ENCODE measurements at regions not wholly inside any gene's neighbourhood (a gene's known extent, or its start where the extent isn't known, plus 50 kb on each side); places are given as distances from the start of the nearest gene placed in this dataset.

GRCh38 chr3:96538186-96538585 is 276.2 kb upstream of the EPHA6 start:
- Histone ChIP-seq H3K27ac (ENCODE audit: low read depth in 1 of 2, low read length in 2 of 2) (no peak overlapping the region), H3K36me3 (ENCODE audit: control insufficient read depth in 4 of 4, insufficient read depth in 3 of 4, low read depth in 1 of 4, low read length in 3 of 4) (no peaks in the 10 kb centered on the region), H3K9ac (ENCODE audit: low read depth in 1 of 2, low read length in 2 of 2) (no peak overlapping the region), H3K4me1 (ENCODE audit: control insufficient read depth in 4 of 4, insufficient read depth in 4 of 4, low read length in 3 of 4) (no peaks in the 10 kb centered on the region), H3K9me3 (ENCODE audit: control insufficient read depth in 4 of 4, low read length in 3 of 4) (no peaks in the 10 kb centered on the region), H3K27me3 (ENCODE audit: control insufficient read depth in 4 of 4, insufficient read depth in 4 of 4, low read length in 3 of 4) (no peaks in the 10 kb centered on the region), H3K4me3 (ENCODE audit: low read depth in 1 of 3, low read length in 3 of 3) (no peak overlapping the region)
- DNase-seq (ENCODE audit: low spot score) = no peak
- 47% methylated on average over 1 of the region's 1 CpG for WGBS
- TF ChIP-seq, protein P1, sequence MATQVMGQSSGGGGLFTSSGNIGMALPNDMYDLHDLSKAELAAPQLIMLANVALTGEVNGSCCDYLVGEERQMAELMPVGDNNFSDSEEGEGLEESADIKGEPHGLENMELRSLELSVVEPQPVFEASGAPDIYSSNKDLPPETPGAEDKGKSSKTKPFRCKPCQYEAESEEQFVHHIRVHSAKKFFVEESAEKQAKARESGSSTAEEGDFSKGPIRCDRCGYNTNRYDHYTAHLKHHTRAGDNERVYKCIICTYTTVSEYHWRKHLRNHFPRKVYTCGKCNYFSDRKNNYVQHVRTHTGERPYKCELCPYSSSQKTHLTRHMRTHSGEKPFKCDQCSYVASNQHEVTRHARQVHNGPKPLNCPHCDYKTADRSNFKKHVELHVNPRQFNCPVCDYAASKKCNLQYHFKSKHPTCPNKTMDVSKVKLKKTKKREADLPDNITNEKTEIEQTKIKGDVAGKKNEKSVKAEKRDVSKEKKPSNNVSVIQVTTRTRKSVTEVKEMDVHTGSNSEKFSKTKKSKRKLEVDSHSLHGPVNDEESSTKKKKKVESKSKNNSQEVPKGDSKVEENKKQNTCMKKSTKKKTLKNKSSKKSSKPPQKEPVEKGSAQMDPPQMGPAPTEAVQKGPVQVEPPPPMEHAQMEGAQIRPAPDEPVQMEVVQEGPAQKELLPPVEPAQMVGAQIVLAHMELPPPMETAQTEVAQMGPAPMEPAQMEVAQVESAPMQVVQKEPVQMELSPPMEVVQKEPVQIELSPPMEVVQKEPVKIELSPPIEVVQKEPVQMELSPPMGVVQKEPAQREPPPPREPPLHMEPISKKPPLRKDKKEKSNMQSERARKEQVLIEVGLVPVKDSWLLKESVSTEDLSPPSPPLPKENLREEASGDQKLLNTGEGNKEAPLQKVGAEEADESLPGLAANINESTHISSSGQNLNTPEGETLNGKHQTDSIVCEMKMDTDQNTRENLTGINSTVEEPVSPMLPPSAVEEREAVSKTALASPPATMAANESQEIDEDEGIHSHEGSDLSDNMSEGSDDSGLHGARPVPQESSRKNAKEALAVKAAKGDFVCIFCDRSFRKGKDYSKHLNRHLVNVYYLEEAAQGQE (IDR thresholded peaks at IDR 0.05) = no peak
- TF ChIP-seq, protein P2, sequence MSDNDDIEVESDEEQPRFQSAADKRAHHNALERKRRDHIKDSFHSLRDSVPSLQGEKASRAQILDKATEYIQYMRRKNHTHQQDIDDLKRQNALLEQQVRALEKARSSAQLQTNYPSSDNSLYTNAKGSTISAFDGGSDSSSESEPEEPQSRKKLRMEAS (IDR thresholded peaks at IDR 0.05) = no peak
- TF ChIP-seq FOXA1 (IDR thresholded peaks at IDR 0.05) (no peak), RAD21 (IDR thresholded peaks at IDR 0.05) (no peak), NR2F2 (IDR thresholded peaks at IDR 0.05) (no peak), YY1 (IDR thresholded peaks at IDR 0.05) (no peak)

DNA sequence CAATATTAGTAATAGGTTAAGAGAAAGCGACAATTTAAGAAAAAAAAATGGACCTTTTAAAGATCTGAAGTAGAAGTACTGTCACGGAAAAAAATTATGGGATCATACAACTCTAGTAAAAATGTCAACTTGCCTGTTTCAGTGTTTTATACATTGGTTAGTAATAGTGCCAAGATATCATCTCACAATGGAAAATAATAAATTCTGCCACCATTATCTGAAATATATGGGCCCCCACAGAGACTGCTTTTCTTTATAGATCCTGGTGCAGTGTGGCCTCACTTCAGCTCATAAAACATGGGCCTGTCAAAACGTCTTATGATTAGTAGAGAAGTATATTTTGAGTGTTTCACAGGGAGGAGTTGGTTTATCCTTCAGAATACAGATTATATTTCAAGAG is 266.3 kb upstream of the EPHA6 start:
- TF ChIP-seq RAD21 (IDR thresholded peaks at IDR 0.05) = no peak
- no peak for TF ChIP-seq FOXA2 (IDR thresholded peaks at IDR 0.05)
- TF ChIP-seq HNF4A (conservative IDR thresholded peaks at IDR 0.05) = no peak
- no peak for TF ChIP-seq SP1 (IDR thresholded peaks at IDR 0.05)
- TF ChIP-seq, protein P3, sequence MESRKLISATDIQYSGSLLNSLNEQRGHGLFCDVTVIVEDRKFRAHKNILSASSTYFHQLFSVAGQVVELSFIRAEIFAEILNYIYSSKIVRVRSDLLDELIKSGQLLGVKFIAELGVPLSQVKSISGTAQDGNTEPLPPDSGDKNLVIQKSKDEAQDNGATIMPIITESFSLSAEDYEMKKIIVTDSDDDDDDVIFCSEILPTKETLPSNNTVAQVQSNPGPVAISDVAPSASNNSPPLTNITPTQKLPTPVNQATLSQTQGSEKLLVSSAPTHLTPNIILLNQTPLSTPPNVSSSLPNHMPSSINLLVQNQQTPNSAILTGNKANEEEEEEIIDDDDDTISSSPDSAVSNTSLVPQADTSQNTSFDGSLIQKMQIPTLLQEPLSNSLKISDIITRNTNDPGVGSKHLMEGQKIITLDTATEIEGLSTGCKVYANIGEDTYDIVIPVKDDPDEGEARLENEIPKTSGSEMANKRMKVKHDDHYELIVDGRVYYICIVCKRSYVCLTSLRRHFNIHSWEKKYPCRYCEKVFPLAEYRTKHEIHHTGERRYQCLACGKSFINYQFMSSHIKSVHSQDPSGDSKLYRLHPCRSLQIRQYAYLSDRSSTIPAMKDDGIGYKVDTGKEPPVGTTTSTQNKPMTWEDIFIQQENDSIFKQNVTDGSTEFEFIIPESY (IDR thresholded peaks at IDR 0.05) = no peak
- no peak for TF ChIP-seq CTCF (IDR thresholded peaks at IDR 0.05; ENCODE audit: low read depth, low read length, missing input control)
- TF ChIP-seq TAF1 (conservative IDR thresholded peaks at IDR 0.05) = no peak
- no peak for TF ChIP-seq HNF4G (IDR thresholded peaks at IDR 0.05)
- no peak for TF ChIP-seq FOXA1 (IDR thresholded peaks at IDR 0.05)
- no peak for TF ChIP-seq YY1 (IDR thresholded peaks at IDR 0.05)
- no peak for TF ChIP-seq NR2F2 (IDR thresholded peaks at IDR 0.05)
- TF ChIP-seq EGR1 (IDR thresholded peaks at IDR 0.05; ENCODE audit: low read depth in 2 of 2) = no peak
- Histone ChIP-seq H3K9ac (ENCODE audit: low read depth in 1 of 2, low read length in 2 of 2) (no peak overlapping the region), H3K27ac (ENCODE audit: low read depth in 1 of 2, low read length in 2 of 2) (no peak overlapping the region), H3K36me3 (ENCODE audit: control insufficient read depth in 4 of 4, insufficient read depth in 3 of 4, low read depth in 1 of 4, low read length in 3 of 4) (no peaks in the 10 kb centered on the region), H3K4me3 (ENCODE audit: low read depth in 1 of 3, low read length in 3 of 3) (no peak overlapping the region), H3K4me1 (ENCODE audit: control insufficient read depth in 4 of 4, insufficient read depth in 4 of 4, low read length in 3 of 4) (no peaks in the 10 kb centered on the region), H3K9me3 (ENCODE audit: control insufficient read depth in 4 of 4, low read length in 3 of 4) (peaks cover 0 to 3% (median 0%) of the 10 kb centered on the region in 4 donors), H3K27me3 (ENCODE audit: control insufficient read depth in 4 of 4, insufficient read depth in 4 of 4, low read length in 3 of 4) (no peaks in the 10 kb centered on the region)
- 55% methylated on average over 3 of the region's 3 CpGs for WGBS
- DNase-seq (ENCODE audit: low spot score) = no peak
